Keratinocyte (primary cell): ENCODE measurements at regions not wholly inside any gene's neighbourhood (a gene's known extent, or its start where the extent isn't known, plus 50 kb on each side); places are given as distances from the start of the nearest gene placed in this dataset.

ENCODE experiments used
- CTCF ChIP-seq, 3 experiments: IDR thresholded peaks in 1 of 3; conservative IDR thresholded peaks in 1 of 3; optimal IDR thresholded peaks in 1 of 3; 2 replicates in 2 of 3; 3 replicates in 1 of 3; pipeline versions ENCODE3 to v1.5.1; 2011; ENCODE audit warnings: low read length in 3 of 3, mild to moderate bottlenecking in 3 of 3, moderate library complexity in 2 of 3, control low read depth in 1 of 3, inconsistent platforms in 1 of 3; ENCODE audit not compliant: insufficient read depth in 2 of 3; ENCODE audit errors: extremely low read depth in 1 of 3
- EZH2 ChIP-seq: IDR thresholded peaks from one replicate; pipeline ENCODE4 v1.6.1; 2012; ENCODE audit warnings: inconsistent platforms, mild to moderate bottlenecking, low read length, moderate library complexity

- TF ChIP-seq EZH2 (no peak), CTCF (optimal IDR thresholded peaks at IDR 0.05 in 1 of 3, IDR thresholded peaks at IDR 0.05 in 1 of 3, conservative IDR thresholded peaks at IDR 0.05 in 1 of 3; ENCODE audit: extremely low read depth in 1 of 3, insufficient read depth in 2 of 3, low read length in 3 of 3) (no peak)
Measured at GRCh38 chr21:17440969-17441368, 71.9 kb upstream of the CXADR start.
